H7 (cell line): ENCODE measurements at regions not wholly inside any gene's neighbourhood (a gene's known extent, or its start where the extent isn't known, plus 50 kb on each side); places are given as distances from the start of the nearest gene placed in this dataset.
"Not testable (repeated sequence)": the region's sequence is repeated elsewhere in the genome, so short reads cannot be mapped to it uniquely, and the experiment has no call there.

Source experiments
- DNase-seq: peaks from one replicate; pipeline ENCODE4 v3.0.0; 2012
- H3K27me3 ChIP-seq: 2 replicates; pipeline ENCODE4 v1.6.0; 2011; ENCODE audit warnings: mild to moderate bottlenecking, low read length; ENCODE audit not compliant: control insufficient read depth, insufficient read depth
- H3K36me3 ChIP-seq: replicated peaks from 2 replicates; pipeline ENCODE4 v1.5.1; 2011; ENCODE audit warnings: low read length; ENCODE audit not compliant: control insufficient read depth, insufficient read depth
- H3K4me3 ChIP-seq: 2 replicates; pipeline ENCODE4 v1.5.1; 2011; ENCODE audit warnings: low read depth, mild to moderate bottlenecking, control low read depth, low read length, moderate library complexity; ENCODE audit not compliant: insufficient read depth

DNA sequence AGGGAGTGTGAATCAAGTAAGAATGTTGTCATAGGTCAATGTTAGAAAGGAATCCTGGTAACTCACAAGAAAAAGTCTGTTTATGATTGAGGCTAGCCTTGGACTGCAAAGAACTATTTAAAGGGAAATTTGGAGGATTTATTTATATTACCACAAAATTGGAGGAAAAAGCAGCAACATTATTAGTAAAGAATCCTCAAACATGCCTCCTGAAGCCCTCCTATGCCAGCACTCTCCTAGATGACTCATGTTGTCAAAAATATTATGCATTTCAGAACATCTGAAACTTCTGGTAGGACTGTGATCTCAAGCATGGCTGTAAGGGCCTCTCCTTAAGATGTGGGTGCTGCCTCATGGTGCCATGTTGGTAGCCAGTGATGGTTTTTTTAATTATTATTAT lies 628.5 kb downstream of the CHSY3 start:
- no peaks in the 10 kb centered on the region for H3K27me3 ChIP-seq
- no peak for DNase-seq
- H3K36me3 ChIP-seq = no peaks in the 10 kb centered on the region
- H3K4me3 ChIP-seq = no peak overlapping the region

GRCh38 chr5:130529511-130530485 lies 625.5 kb downstream of the CHSY3 start:
- H3K4me3 ChIP-seq = no peak overlapping the region
- H3K36me3 ChIP-seq = no peaks in the 10 kb centered on the region
- DNase-seq = no peak
- no peaks in the 10 kb centered on the region for H3K27me3 ChIP-seq

GRCh38 chr5:130529111-130529510 lies 624.8 kb downstream of the CHSY3 start:
- H3K4me3 ChIP-seq = no peak overlapping the region
- H3K27me3 ChIP-seq = no peaks in the 10 kb centered on the region
- DNase-seq = no peak
- no peaks in the 10 kb centered on the region for H3K36me3 ChIP-seq

- no peak for DNase-seq
Measured at GRCh38 chr5:130528474-130528873, 624.2 kb downstream of the CHSY3 start.

DNA sequence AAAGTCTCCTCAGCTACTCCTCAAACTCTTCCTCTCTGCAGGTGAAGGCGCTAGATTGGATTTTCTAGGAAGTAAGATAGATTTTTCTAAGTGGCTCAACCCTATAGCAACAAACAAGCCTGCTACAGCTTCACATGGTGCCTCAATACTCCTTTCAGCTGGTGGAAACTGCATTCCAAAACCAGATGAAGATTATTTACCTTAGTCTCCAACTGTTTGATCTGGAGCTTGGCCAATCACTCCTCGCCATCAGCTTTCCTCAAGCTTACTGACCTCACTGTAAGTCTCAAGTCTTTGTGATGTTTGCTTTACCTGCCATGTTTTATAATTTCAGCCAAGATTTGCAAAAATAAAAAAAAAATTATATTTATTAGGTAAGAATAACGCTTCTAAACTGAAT lies 622.4 kb downstream of the CHSY3 start:
- H3K27me3 ChIP-seq = no peaks in the 10 kb centered on the region
- H3K36me3 ChIP-seq = no peaks in the 10 kb centered on the region
- no peak overlapping the region for H3K4me3 ChIP-seq
- no peak for DNase-seq

More at GRCh38 chr5:130528474-130528873, 624.2 kb downstream of the CHSY3 start:
- no peak overlapping the region for H3K4me3 ChIP-seq
- no peaks in the 10 kb centered on the region for H3K36me3 ChIP-seq
- no peaks in the 10 kb centered on the region for H3K27me3 ChIP-seq

DNA sequence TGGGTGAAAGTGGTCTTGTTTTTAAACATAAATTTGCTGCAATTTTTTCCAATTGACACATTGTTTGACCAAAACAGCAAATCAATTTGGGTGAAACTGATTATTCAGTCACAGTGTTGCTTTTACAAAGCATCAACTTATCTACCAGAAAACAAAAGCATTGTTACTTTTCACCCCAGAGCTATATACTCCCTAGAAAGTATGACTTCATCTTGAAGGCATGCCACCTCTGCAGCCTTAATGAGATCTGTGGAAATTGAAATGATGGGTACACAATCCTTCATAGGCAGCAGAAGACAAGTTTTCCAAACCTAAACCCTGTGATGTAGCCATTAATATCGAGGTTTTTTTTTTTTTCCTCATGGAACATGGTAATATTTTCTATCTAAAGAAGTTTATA lies 615.9 kb downstream of the CHSY3 start:
- no peaks in the 10 kb centered on the region for H3K27me3 ChIP-seq
- no peak for DNase-seq
- H3K36me3 ChIP-seq = no peaks in the 10 kb centered on the region
- no peak overlapping the region for H3K4me3 ChIP-seq

DNA sequence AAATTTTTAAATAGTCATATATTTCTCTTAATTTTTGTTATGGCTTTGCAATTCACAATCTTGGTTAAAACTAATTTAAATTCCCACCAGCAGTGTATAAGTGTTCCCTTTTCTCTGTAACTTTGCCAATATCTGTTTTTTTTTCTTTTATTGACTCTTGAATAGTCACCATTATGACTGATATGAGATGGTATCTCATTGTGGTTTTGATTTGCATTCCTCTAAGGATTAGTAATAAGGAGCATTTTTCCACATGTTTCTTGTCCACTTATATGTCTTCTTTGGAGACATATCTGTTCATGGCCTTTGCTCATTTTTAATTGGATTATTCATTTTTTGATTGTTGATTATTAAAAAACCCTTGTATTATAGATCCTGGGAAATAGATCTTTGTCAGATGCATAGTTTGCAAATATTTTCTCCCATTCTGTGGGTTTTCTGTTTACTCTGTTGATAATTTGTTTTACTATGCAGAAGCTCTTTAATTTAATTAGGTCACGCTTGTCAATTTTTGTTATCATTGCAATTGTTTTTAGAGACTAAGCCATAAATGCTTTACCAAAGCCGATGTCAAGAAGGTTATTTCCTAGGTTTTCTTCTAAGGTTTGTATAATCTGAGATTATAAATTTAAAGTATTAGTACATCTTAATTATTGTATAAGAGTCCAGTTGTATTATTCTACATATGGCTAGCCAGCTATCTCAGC lies 610.9 kb downstream of the CHSY3 start:
- no peak for DNase-seq
- Histone ChIP-seq H3K4me3 (no peak overlapping the region), H3K36me3 (no peaks in the 10 kb centered on the region), H3K27me3 (no peaks in the 10 kb centered on the region)

GRCh38 chr5:130502702-130503101 lies 598.4 kb downstream of the CHSY3 start:
- Histone ChIP-seq H3K4me3 (no peak overlapping the region), H3K27me3 (no peaks in the 10 kb centered on the region), H3K36me3 (no peaks in the 10 kb centered on the region)
- DNase-seq = no peak

GRCh38 chr5:130501151-130501865 lies 597.0 kb downstream of the CHSY3 start:
- DNase-seq = no peak
- Histone ChIP-seq H3K27me3 (no peaks in the 10 kb centered on the region), H3K4me3 (no peak overlapping the region), H3K36me3 (no peaks in the 10 kb centered on the region)

DNA sequence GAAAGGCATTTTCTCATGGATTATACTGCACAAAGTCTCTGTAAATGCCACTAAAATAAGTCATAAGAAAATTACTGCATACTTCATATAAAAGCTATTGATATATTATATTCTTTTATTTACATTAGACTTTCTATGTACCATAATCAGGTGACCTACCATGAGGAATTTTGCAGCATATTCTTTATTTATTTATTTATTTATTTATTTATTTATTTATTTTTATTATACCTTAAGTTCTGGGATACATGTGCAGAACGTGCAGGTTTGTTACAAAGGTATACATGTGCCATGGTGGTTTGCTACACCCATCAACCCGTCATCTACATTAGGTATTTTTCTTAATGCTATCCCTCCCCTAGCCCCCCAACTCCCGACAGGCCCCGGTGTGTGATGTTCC lies 596.2 kb downstream of the CHSY3 start:
- H3K27me3 ChIP-seq, H3K36me3 ChIP-seq, H3K4me3 ChIP-seq, DNase-seq: not testable (repeated sequence)

GRCh38 chr5:130496215-130496614 lies 592.0 kb downstream of the CHSY3 start:
- no peaks in the 10 kb centered on the region for H3K27me3 ChIP-seq
- H3K4me3 ChIP-seq = no peak overlapping the region
- DNase-seq = no peak
- no peaks in the 10 kb centered on the region for H3K36me3 ChIP-seq

DNA sequence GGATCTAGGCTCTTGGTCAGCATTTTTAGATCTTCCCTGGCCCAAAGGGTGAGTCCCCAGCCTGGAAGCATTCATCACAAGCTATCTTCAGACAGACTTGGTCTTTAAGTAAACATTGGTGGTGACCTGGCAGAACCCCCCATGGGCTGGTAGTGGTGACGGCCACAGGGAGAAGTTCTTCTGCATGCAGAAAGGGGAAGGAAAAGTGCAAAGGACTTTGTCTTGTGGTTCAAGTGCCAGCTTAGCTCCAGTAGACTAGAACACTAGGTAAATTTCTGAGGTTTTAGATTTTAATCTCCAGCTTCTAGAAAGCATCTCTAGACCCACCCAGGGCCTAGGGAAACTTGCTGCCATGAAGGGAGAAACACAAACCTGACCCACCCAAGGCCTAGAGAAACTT lies 584.0 kb downstream of the CHSY3 start:
- no peaks in the 10 kb centered on the region for H3K36me3 ChIP-seq
- DNase-seq = no peak
- H3K4me3 ChIP-seq = no peak overlapping the region
- H3K27me3 ChIP-seq = no peaks in the 10 kb centered on the region

- peak; percentile 6 for DNase-seq
- Histone ChIP-seq H3K36me3 (no peaks in the 10 kb centered on the region), H3K27me3 (no peaks in the 10 kb centered on the region; the same call in 1 of the 2 replicates), H3K4me3 (no peak overlapping the region)
Measured at GRCh38 chr5:130479045-130479804, 575.0 kb downstream of the CHSY3 start.

GRCh38 chr5:130476325-130476724 lies 572.1 kb downstream of the CHSY3 start:
- no peak overlapping the region for H3K4me3 ChIP-seq
- no peak for DNase-seq
- H3K27me3 ChIP-seq = no peaks in the 10 kb centered on the region; the same call in 1 of the 2 replicates
- no peaks in the 10 kb centered on the region for H3K36me3 ChIP-seq
